ENCODE measurements at regions not wholly inside any gene's neighbourhood (a gene's known extent, or its start where the extent isn't known, plus 50 kb on each side); places are given as distances from the start of the nearest gene placed in this dataset.

GRCh38 chr1:4974981-4975685 lies 320.7 kb downstream of the AJAP1 start:
- TF ChIP-seq TEAD4 (IDR thresholded peaks at IDR 0.05) = no peak
- TF ChIP-seq REST (IDR thresholded peaks at IDR 0.05; ENCODE audit: low read depth) = no peak
- TF ChIP-seq CEBPB (IDR thresholded peaks at IDR 0.05) = no peak
- TF ChIP-seq YY1 (IDR thresholded peaks at IDR 0.05; ENCODE audit: low read depth) = no peak
- no peak for TF ChIP-seq FOXM1 (IDR thresholded peaks at IDR 0.05; ENCODE audit: borderline replicate concordance, low read depth)
- no peak for TF ChIP-seq CREB1 (IDR thresholded peaks at IDR 0.05; ENCODE audit: low read depth)
- TF ChIP-seq, protein P1, sequence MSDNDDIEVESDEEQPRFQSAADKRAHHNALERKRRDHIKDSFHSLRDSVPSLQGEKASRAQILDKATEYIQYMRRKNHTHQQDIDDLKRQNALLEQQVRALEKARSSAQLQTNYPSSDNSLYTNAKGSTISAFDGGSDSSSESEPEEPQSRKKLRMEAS (IDR thresholded peaks at IDR 0.05) = no peak
- no peak for TF ChIP-seq TCF12 (IDR thresholded peaks at IDR 0.05; ENCODE audit: low read depth)
- no peak for TF ChIP-seq RAD21 (IDR thresholded peaks at IDR 0.05; ENCODE audit: low read depth)
- no peak for TF ChIP-seq NFIC (IDR thresholded peaks at IDR 0.05)
- TF ChIP-seq EP300 (IDR thresholded peaks at IDR 0.05; ENCODE audit: borderline replicate concordance) = no peak
- TF ChIP-seq TAF1 (IDR thresholded peaks at IDR 0.05; ENCODE audit: low read depth) = no peak
- TF ChIP-seq EGR1 (IDR thresholded peaks at IDR 0.05) = no peak
- no peak for TF ChIP-seq ZBTB7A (IDR thresholded peaks at IDR 0.05; ENCODE audit: low read depth)
- TF ChIP-seq, protein P2, sequence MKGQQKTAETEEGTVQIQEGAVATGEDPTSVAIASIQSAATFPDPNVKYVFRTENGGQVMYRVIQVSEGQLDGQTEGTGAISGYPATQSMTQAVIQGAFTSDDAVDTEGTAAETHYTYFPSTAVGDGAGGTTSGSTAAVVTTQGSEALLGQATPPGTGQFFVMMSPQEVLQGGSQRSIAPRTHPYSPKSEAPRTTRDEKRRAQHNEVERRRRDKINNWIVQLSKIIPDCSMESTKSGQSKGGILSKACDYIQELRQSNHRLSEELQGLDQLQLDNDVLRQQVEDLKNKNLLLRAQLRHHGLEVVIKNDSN (IDR thresholded peaks at IDR 0.05) = no peak

DNA sequence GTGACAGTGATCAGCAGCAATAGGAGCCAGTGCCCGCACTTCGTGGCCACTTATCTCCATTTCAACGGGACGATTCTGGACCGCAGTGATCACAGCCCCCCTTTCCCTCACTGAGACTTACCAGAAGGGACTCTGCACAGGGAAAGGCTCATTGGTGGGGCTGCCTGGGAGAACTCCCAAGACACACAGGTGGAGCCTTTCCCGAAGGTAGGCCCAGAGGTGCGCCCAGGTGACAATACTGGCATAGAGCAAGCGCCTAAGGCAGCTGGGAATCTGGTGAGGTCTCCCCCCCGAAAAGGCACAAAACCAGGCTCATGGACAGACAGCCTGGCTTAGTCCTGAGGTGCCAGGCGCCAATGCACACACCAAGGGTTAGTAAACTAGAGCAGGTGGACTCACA lies 318.9 kb downstream of the AJAP1 start:
- TF ChIP-seq EP300 (IDR thresholded peaks at IDR 0.05; ENCODE audit: borderline replicate concordance) (no peak), ZBTB7A (IDR thresholded peaks at IDR 0.05; ENCODE audit: low read depth) (no peak)

DNA sequence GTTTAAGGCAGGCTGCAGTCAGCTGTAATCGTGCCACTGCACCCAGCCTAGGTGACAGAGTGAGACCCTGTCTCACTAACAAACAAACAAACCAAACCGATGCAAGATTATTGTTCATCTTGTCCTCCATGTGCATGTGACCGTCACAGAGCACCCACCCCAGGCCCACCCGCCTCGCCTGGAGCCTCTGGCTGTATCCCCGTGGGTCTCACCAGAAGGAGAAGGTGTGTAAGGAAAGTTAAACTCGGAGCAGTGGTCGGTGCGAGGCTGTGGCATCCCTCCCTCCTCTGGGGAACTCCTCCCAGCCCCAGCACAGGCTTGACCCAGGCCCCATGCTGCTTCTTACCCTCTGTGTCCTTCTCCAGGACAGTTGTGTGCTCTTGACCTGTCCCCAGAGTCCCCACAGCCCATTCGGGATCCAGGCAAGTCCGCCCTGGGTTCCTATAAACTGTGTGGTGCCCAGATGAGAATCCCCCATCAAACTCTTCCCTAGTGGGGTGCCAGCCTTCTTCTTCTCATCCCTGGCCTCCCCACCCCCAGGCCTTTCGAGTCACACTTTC lies 318.4 kb downstream of the AJAP1 start:
- no peak for TF ChIP-seq CREB1 (IDR thresholded peaks at IDR 0.05; ENCODE audit: low read depth)
- TF ChIP-seq TEAD4 (IDR thresholded peaks at IDR 0.05) = no peak
- no peak for TF ChIP-seq YY1 (IDR thresholded peaks at IDR 0.05; ENCODE audit: low read depth)
- no peak for TF ChIP-seq EGR1 (IDR thresholded peaks at IDR 0.05)
- no peak for TF ChIP-seq ZBTB7A (IDR thresholded peaks at IDR 0.05; ENCODE audit: low read depth)
- TF ChIP-seq RAD21 (IDR thresholded peaks at IDR 0.05; ENCODE audit: low read depth) = no peak
- no peak for TF ChIP-seq FOXM1 (IDR thresholded peaks at IDR 0.05; ENCODE audit: borderline replicate concordance, low read depth)
- no peak for TF ChIP-seq NFIC (IDR thresholded peaks at IDR 0.05)

GRCh38 chr1:4971666-4972065 lies 317.3 kb downstream of the AJAP1 start:
- TF ChIP-seq TEAD4 (IDR thresholded peaks at IDR 0.05) = no peak
- no peak for TF ChIP-seq YY1 (IDR thresholded peaks at IDR 0.05; ENCODE audit: low read depth)
- no peak for TF ChIP-seq REST (IDR thresholded peaks at IDR 0.05; ENCODE audit: low read depth)
- no peak for TF ChIP-seq TCF12 (IDR thresholded peaks at IDR 0.05; ENCODE audit: low read depth)
- TF ChIP-seq, protein P1 (IDR thresholded peaks at IDR 0.05) = no peak
- TF ChIP-seq CEBPB (IDR thresholded peaks at IDR 0.05) = no peak
- TF ChIP-seq, protein P2 (IDR thresholded peaks at IDR 0.05) = no peak

DNA sequence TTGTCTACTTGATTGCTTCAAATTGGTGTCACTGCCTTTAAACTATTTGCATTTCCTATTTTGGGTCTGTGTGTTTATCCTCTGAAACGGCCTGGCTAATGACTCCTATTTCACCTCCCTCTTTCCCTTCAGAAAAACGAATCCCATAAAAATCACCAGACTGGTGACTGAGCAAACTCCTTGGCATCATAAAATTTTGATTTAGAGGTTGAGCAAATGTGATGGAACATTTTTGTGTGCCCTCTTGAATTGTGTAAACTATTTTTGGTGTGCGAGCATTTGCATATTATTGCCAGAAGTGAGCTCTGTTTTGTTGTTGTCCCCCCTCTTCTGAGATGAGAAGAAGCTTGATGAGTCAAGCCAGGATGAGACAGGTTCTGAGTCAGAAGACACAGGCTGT lies 316.1 kb downstream of the AJAP1 start:
- TF ChIP-seq CREB1 (IDR thresholded peaks at IDR 0.05; ENCODE audit: low read depth) (no peak), EP300 (IDR thresholded peaks at IDR 0.05; ENCODE audit: borderline replicate concordance) (no peak), EGR1 (IDR thresholded peaks at IDR 0.05) (no peak), ZBTB7A (IDR thresholded peaks at IDR 0.05; ENCODE audit: low read depth) (no peak), CEBPB (IDR thresholded peaks at IDR 0.05) (no peak), RAD21 (IDR thresholded peaks at IDR 0.05; ENCODE audit: low read depth) (no peak), TEAD4 (IDR thresholded peaks at IDR 0.05) (no peak), REST (IDR thresholded peaks at IDR 0.05; ENCODE audit: low read depth) (no peak), TAF1 (IDR thresholded peaks at IDR 0.05; ENCODE audit: low read depth) (no peak), YY1 (IDR thresholded peaks at IDR 0.05; ENCODE audit: low read depth) (no peak), FOXM1 (IDR thresholded peaks at IDR 0.05; ENCODE audit: borderline replicate concordance, low read depth) (no peak), TCF12 (IDR thresholded peaks at IDR 0.05; ENCODE audit: low read depth) (no peak)
- TF ChIP-seq, protein P1 (IDR thresholded peaks at IDR 0.05) = no peak
- TF ChIP-seq, protein P2 (IDR thresholded peaks at IDR 0.05) = no peak

Measured in Ishikawa (cell line).